ENCODE measurements at regions not wholly inside any gene's neighbourhood (a gene's known extent, or its start where the extent isn't known, plus 50 kb on each side); places are given as distances from the start of the nearest gene placed in this dataset.
"Not testable (repeated sequence)": the region's sequence is repeated elsewhere in the genome, so short reads cannot be mapped to it uniquely, and the experiment has no call there.

DNA sequence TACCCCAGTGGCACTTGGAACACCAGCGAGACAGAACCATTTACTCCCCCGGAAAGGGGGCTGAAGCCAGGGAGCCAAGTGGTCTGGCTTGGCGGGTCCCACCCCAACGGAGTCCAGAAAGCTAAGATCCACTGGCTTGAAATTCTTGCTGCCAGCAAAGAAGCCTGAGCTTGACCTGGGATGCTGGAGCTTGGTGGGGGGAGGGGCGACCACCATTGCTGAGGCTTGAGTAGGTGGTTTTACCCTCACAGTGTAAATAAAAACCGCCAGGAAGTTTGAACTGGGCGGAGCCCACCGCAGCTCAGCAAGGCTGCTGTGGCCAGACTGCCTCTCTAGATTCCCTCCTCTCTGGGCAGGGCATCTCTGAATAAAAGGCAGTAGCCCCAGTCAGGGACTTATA, 62.8 kb downstream of the RPS24 start:
- intact Hi-C loops (cut with micrococcal nuclease); H3K27ac ChIP-seq (replicated peaks); DNase-seq; H3K4me1 ChIP-seq; H3K4me3 ChIP-seq; H3K36me3 ChIP-seq: not testable (repeated sequence)
- Histone ChIP-seq H3K9me3 (replicated peaks) (peaks cover 14% of the 10 kb centered on the region), H3K27me3 (ENCODE audit: low read depth) (peaks cover 14% of the 10 kb centered on the region)

DNA sequence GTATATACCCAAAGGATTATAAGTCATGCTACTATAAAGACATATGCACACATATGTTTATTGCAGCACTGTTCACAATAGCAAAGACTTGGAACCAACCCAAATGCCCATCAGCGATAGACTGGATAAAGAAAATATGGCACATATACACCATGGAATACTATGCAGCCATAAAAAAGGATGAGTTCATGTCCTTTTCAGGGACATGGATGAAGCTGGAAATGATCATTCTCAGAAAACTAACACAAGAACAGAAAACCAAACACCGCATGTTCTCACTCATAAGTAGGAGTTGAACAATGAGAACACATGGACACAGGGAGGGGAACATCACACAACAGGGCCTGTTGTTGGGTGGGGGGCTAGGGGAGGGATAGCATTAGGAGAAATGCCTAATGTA, 68.9 kb downstream of the RPS24 start:
- intact Hi-C loops (cut with micrococcal nuclease); DNase-seq; H3K4me1 ChIP-seq; H3K4me3 ChIP-seq; H3K27ac ChIP-seq (replicated peaks); H3K36me3 ChIP-seq: not testable (repeated sequence)
- H3K9me3 ChIP-seq (replicated peaks): peaks cover 57% of the 10 kb centered on the region
- H3K27me3 ChIP-seq (ENCODE audit: low read depth): peaks cover 11% of the 10 kb centered on the region

DNA sequence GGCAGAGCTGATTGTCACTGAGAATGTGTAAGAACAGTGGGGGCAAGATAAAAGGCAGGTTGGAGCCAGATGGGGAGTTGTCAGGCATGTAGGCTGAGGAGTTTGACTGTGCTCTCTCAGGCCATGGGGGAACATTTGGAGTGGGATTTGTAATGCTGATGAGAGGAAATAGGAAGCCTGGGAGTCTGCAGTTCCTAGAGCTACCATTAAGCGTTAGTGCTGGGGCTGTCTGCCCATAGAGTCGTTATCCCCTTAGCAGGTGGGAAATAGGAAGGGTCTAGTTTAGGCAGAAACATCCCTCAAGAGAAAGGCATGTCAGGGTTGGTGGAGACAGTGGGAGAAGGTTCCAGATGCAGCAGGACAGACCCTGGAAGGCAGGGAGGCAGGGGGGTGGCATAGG, 75.5 kb downstream of the RPS24 start:
- no peak for DNase-seq
- Histone ChIP-seq H3K4me1 (no peaks in the 10 kb centered on the region), H3K4me3 (no peak overlapping the region), H3K27ac (replicated peaks) (no peak overlapping the region), H3K36me3 (no peaks in the 10 kb centered on the region), H3K9me3 (replicated peaks) (peaks cover 15% of the 10 kb centered on the region), H3K27me3 (ENCODE audit: low read depth) (peaks cover 16% of the 10 kb centered on the region)
- TF ChIP-seq, protein P1, sequence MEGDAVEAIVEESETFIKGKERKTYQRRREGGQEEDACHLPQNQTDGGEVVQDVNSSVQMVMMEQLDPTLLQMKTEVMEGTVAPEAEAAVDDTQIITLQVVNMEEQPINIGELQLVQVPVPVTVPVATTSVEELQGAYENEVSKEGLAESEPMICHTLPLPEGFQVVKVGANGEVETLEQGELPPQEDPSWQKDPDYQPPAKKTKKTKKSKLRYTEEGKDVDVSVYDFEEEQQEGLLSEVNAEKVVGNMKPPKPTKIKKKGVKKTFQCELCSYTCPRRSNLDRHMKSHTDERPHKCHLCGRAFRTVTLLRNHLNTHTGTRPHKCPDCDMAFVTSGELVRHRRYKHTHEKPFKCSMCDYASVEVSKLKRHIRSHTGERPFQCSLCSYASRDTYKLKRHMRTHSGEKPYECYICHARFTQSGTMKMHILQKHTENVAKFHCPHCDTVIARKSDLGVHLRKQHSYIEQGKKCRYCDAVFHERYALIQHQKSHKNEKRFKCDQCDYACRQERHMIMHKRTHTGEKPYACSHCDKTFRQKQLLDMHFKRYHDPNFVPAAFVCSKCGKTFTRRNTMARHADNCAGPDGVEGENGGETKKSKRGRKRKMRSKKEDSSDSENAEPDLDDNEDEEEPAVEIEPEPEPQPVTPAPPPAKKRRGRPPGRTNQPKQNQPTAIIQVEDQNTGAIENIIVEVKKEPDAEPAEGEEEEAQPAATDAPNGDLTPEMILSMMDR (IDR thresholded peaks at IDR 0.05; ENCODE audit: borderline replicate concordance): no peak
- intact Hi-C loops (cut with micrococcal nuclease): no loop called here

DNA sequence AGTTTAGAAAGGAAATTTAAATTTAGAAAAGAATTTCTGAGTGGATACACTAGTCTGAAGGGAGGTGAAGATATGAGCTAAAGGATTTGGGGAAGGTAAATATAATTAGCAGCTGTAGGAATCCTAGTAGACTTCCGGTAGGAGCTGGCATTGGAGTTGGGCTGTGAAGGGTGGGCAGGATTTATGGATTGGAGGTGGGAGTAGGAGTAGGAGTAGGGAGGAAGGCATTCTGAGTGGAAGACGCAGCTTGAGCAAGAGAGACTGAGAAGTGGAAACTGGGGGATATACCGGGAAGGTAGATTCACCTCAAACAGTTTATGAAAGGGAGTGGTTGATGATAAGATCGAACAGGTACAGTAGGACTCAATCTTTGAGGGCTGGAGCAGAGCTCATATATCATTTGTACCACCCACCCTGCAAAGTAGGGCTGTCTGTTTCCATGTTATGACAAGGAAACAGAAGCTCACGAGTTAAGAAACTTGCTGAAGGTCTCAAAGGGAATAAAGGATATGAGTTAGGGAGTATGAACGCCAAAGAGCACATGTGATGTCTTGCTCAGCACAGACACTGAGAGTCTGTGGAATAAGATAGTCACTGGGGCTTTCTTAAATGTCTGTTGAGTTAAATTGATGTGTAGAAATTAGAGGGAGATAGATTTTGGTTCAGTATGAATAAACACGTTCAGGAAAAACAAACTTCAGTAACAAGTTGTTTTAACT, 81.6 kb downstream of the RPS24 start:
- DNase-seq: no peak
- intact Hi-C loops (cut with micrococcal nuclease): no loop called here

DNA sequence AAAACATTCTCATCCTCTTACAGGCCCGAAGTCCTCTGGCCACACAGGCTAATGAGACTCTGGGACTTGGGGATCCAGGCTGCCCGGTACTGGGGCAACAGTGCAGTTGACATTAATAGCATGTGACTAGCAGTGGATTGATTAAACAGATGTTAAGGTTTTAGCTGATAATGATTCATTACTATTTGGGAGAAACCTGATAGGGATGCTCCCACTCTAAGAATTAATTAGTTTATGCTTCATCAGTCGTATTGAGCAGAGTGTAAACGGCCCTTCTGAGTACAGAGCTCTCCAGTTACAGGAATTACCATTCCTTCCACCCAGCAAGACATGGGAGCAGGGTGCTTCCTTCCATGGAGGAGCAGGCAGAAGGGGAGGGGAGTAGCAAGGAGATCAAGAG, 82.7 kb downstream of the RPS24 start:
- Histone ChIP-seq H3K4me3 (no peak overlapping the region), H3K36me3 (no peaks in the 10 kb centered on the region), H3K9me3 (replicated peaks) (peaks cover 5% of the 10 kb centered on the region), H3K27me3 (ENCODE audit: low read depth) (peaks cover 11% of the 10 kb centered on the region), H3K27ac (replicated peaks) (no peak overlapping the region), H3K4me1 (no peaks in the 10 kb centered on the region)
- DNase-seq: no peak
- TF ChIP-seq, protein P1 (IDR thresholded peaks at IDR 0.05; ENCODE audit: borderline replicate concordance): no peak
- intact Hi-C loops (cut with micrococcal nuclease): no loop called here

More for the DNA sequence above, 81.6 kb downstream of the RPS24 start:
- Histone ChIP-seq H3K9me3 (replicated peaks) (no peaks in the 10 kb centered on the region), H3K4me1 (no peaks in the 10 kb centered on the region), H3K27me3 (ENCODE audit: low read depth) (peaks cover 9% of the 10 kb centered on the region), H3K27ac (replicated peaks) (no peak overlapping the region), H3K4me3 (no peak overlapping the region), H3K36me3 (no peaks in the 10 kb centered on the region)
- TF ChIP-seq, protein P1 (IDR thresholded peaks at IDR 0.05; ENCODE audit: borderline replicate concordance): no peak

- intact Hi-C loops (cut with micrococcal nuclease): no loop called here
- H3K9me3 ChIP-seq (replicated peaks): peaks cover 27% of the 10 kb centered on the region
- TF ChIP-seq, protein P1 (IDR thresholded peaks at IDR 0.05; ENCODE audit: borderline replicate concordance): no peak
- no peaks in the 10 kb centered on the region for H3K36me3 ChIP-seq
- peaks cover 11% of the 10 kb centered on the region for H3K27me3 ChIP-seq (ENCODE audit: low read depth)
- no peak for DNase-seq
- H3K27ac ChIP-seq (replicated peaks): no peak overlapping the region
- no peak overlapping the region for H3K4me3 ChIP-seq
- H3K4me1 ChIP-seq: no peaks in the 10 kb centered on the region
These were observed 84.9 kb downstream of the RPS24 start for GRCh38 chr10:78118591-78118990.
